ENCODE measurements at regions not wholly inside any gene's neighbourhood (a gene's known extent, or its start where the extent isn't known, plus 50 kb on each side); places are given as distances from the start of the nearest gene placed in this dataset.

GRCh38 chr4:23717528-23718248 is 172.2 kb downstream of the PPARGC1A start:
- Histone ChIP-seq H3K9me3 (no peaks in the 10 kb centered on the region), H3K4me1 (replicated peaks) (no peaks in the 10 kb centered on the region), H3K4me3 (no peak overlapping the region), H3K36me3 (no peaks in the 10 kb centered on the region), H3K27me3 (replicated peaks; ENCODE audit: insufficient read depth) (no peaks in the 10 kb centered on the region), H3K27ac (no peak overlapping the region)
- intact Hi-C loops (cut with DNase I), result no loop called here
- TF ChIP-seq CTCF (IDR thresholded peaks at IDR 0.05), result no peak
- no peak for TF ChIP-seq POLR2A (IDR thresholded peaks at IDR 0.05)
- TF ChIP-seq POLR2AphosphoS5 (IDR thresholded peaks at IDR 0.05), result no peak
- 86% methylated on average over 5 of the region's 5 CpGs for WGBS
- DNase-seq (ENCODE audit: low spot score), result no peak

GRCh38 chr4:23710298-23710697 is 179.5 kb downstream of the PPARGC1A start:
- intact Hi-C loops (cut with DNase I), result no loop called here
- DNase-seq (ENCODE audit: low spot score), result no peak
- H3K9me3 ChIP-seq, result no peaks in the 10 kb centered on the region
- no peaks in the 10 kb centered on the region for H3K4me1 ChIP-seq (replicated peaks)
- no peak overlapping the region for H3K4me3 ChIP-seq
- no peak overlapping the region for H3K27ac ChIP-seq
- H3K36me3 ChIP-seq, result no peaks in the 10 kb centered on the region
- 100% methylated on average over 1 of the region's 1 CpG for WGBS
- no peak for TF ChIP-seq POLR2A (IDR thresholded peaks at IDR 0.05)
- TF ChIP-seq CTCF (IDR thresholded peaks at IDR 0.05), result no peak
- TF ChIP-seq POLR2AphosphoS5 (IDR thresholded peaks at IDR 0.05), result no peak
- no peaks in the 10 kb centered on the region for H3K27me3 ChIP-seq (replicated peaks; ENCODE audit: insufficient read depth)

- Histone ChIP-seq H3K27me3 (replicated peaks; ENCODE audit: insufficient read depth) (no peaks in the 10 kb centered on the region), H3K4me1 (replicated peaks) (no peaks in the 10 kb centered on the region), H3K4me3 (no peak overlapping the region), H3K27ac (no peak overlapping the region), H3K36me3 (no peaks in the 10 kb centered on the region), H3K9me3 (no peaks in the 10 kb centered on the region)
- TF ChIP-seq CTCF (IDR thresholded peaks at IDR 0.05), result no peak
- no peak for TF ChIP-seq POLR2AphosphoS5 (IDR thresholded peaks at IDR 0.05)
- no peak for TF ChIP-seq POLR2A (IDR thresholded peaks at IDR 0.05)
- DNase-seq (ENCODE audit: low spot score), result no peak
- 83% methylated on average over 2 of the region's 2 CpGs for WGBS
- intact Hi-C loops (cut with DNase I), result no loop called here
Measured at GRCh38 chr4:23707652-23708026, 182.2 kb downstream of the PPARGC1A start.

GRCh38 chr4:23706972-23707651 is 182.7 kb downstream of the PPARGC1A start:
- Histone ChIP-seq H3K27ac (no peak overlapping the region), H3K4me3 (no peak overlapping the region), H3K4me1 (replicated peaks) (no peaks in the 10 kb centered on the region), H3K9me3 (no peaks in the 10 kb centered on the region), H3K36me3 (no peaks in the 10 kb centered on the region), H3K27me3 (replicated peaks; ENCODE audit: insufficient read depth) (no peaks in the 10 kb centered on the region)
- no peak for TF ChIP-seq CTCF (IDR thresholded peaks at IDR 0.05)
- no peak for TF ChIP-seq POLR2AphosphoS5 (IDR thresholded peaks at IDR 0.05)
- no peak for TF ChIP-seq POLR2A (IDR thresholded peaks at IDR 0.05)
- intact Hi-C loops (cut with DNase I), result no loop called here
- 87% methylated on average over 4 of the region's 4 CpGs for WGBS
- no peak for DNase-seq (ENCODE audit: low spot score)

- H3K27me3 ChIP-seq (replicated peaks; ENCODE audit: insufficient read depth), result no peaks in the 10 kb centered on the region
- no peaks in the 10 kb centered on the region for H3K4me1 ChIP-seq (replicated peaks)
- no peak for DNase-seq (ENCODE audit: low spot score)
- intact Hi-C loops (cut with DNase I), result no loop called here
- H3K4me3 ChIP-seq, result no peak overlapping the region
- no peak overlapping the region for H3K27ac ChIP-seq
- no peaks in the 10 kb centered on the region for H3K36me3 ChIP-seq
- WGBS, result 94% methylated on average over 4 of the region's 4 CpGs
- TF ChIP-seq POLR2A (IDR thresholded peaks at IDR 0.05), result no peak
- no peak for TF ChIP-seq POLR2AphosphoS5 (IDR thresholded peaks at IDR 0.05)
- TF ChIP-seq CTCF (IDR thresholded peaks at IDR 0.05), result no peak
- H3K9me3 ChIP-seq, result no peaks in the 10 kb centered on the region
Measured at GRCh38 chr4:23700197-23700596, 189.7 kb downstream of the PPARGC1A start.

Measured in prostate gland (tissue), 2 donors.